M059J (cell line): ENCODE measurements at regions not wholly inside any gene's neighbourhood (a gene's known extent, or its start where the extent isn't known, plus 50 kb on each side); places are given as distances from the start of the nearest gene placed in this dataset.

ENCODE experiments used
- DNase-seq: peaks from one replicate; pipeline ENCODE4 v3.0.0-alpha.2; 2012; ENCODE audit warnings: low read depth

GRCh38 chr15:59953392-59953883 lies 50.7 kb upstream of the FOXB1 start:
- no peak for DNase-seq

DNA sequence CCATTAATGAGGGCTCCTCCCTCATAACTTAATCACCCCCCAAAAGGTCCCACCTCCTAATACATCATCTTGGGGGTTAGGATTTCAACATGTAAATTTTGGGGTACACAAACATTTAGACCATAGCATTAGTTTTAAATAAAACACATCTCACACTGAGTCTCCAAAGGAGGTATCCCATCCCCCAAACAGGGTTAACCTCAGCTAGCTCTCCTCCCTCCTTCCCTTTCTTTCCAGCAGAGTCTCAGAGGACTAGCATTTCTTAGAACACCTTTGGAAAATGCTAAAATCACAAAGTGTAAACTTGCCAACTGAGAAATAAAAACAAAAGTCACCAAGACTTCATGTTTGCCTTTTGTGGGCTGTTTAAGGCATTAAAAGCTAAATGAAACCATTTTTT lies 51.2 kb upstream of the FOXB1 start:
- no peak for DNase-seq

DNA sequence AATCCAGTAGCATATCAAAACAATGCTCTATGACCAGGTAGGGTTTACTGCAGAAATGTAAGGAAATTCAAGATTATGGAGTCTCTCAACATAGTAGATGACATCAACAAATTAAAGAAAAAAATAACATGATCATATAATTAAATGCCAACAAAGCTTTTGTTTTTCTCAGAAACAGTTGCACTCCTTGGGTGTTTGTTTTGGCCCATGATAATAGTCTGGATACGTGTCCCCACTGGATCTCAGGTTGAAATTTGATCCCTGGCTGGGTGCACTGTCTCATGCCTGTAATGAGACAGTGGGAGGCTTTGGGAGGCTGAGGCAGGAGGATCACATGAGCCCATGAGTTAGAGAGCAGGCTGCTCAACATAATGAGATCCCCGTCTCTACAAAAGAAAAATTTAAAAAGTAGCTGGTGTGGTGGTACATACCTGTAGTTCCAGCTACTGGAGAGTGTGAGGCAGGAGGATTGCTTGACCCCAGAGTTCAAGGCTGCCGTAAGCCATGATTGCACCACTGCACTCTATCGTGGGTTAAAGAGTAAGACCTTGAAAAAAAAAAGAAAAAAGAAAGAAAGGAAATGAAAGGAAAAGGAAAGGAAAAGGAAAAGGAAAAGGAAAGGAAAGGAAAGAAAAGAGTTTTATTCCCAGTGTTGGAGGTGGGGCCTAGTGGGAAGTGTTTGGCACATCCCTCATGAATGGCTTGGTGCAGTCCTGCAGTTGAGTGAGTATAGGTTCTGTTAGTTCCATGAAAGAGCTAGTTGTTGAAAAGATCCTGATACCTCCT lies 53.3 kb upstream of the FOXB1 start:
- no peak for DNase-seq

DNA sequence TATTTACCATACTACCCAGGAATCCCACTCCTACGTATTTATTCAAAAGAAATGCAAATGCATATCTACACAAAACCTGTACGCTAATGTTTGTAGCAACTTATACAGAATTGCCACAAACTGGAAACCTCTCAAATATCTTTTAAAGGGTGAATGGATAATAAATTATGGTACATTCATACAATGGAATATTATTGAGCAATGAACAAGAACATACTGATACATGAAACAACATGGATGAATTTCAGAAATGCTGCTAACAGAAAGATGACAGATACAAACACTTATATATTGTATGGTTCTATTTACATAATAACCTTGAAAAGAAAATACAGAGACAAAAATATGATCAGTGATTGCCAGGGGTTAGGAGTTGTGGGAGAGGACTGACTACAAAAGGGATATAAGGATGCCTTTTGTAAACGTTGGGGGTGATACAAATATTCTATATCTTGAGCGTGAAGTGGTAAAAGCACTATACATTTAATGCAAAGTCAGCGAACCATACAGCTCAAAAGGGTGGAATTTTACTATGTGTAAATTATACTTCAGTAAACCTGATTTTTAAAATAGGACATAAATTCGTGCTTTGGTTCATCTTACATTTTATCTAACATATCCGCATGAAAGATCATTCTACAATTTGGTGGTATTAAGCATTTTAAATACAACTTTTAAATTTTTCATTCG lies 55.0 kb upstream of the FOXB1 start:
- DNase-seq, result no peak

DNA sequence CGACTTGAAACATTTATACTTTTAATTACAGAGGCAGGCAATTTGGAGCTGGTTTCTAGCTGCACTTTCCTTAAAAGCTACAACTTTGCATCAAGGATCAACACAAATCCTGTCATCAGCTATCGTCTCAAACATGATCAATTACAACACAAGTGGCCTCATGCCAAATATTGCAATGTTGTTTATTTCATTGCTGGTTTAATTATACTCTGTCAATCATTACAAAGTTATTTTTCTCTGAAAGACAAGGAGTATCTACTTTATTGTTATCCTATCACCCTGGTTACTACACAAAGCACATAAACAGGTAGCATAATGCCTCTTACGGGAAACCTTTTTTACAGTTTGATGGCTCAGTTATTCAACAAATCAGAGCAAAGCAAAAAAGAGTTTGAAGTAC lies 58.0 kb upstream of the FOXB1 start:
- no peak for DNase-seq

DNA sequence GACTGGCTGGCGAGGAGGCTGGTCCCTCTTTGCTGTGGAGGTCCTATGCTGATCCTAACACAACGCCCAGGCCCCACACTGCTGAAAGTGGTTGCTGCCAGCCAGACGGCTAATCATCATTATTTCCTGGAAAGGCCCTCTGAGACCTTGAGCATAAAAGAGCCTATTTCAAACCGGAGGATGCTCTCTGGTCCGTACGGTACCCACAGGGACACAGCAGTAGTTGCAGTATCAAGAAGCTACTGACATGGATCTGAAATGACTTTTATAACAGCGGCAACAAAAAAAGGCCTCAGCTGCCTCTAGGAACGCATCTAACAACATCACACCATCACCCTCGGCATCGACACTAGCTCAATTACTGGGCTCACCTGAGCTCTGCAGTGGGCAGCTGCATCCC lies 59.1 kb upstream of the FOXB1 start:
- no peak for DNase-seq

DNA sequence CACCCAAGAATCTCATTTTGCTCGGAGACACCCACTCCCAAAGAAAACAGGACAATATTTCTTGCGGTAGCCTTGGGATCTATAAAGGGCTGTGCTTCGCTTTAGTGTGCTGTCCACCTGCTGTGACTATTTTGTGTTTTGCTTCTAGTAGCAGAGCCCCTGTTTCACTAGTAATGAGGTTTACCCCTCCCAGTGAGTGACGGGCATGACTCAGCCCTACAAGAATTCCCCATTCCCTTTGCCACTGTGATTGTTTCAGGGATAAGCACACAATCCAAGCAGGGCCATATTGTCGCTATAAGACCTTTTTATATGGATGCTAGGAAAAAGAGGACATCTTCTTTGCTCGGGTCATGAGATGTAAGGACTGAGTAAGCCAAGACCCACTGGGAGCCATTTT lies 62.5 kb upstream of the FOXB1 start:
- DNase-seq, result peak; percentile 53

- no peak for DNase-seq
Measured at GRCh38 chr15:59940928-59941327, 63.2 kb upstream of the FOXB1 start.

DNA sequence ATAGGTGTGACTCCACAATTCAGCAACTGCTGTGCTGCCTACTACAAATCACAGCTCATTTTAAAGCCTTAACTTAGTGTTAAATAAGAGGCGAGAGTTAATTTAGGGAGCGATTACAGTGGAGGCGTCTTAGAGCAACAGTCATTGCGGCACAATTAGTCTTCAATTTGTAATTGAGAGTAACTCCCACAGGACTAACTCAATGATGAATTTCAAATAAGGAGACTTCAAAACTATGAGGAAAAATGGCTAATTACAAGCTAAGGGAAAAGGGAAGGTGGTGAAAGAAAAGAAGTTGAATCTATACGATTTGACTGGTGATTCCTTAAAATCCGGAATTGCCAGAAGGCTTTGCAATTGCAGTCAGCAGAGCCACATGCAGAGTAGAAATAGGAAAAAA lies 63.7 kb upstream of the FOXB1 start:
- DNase-seq, result no peak

- DNase-seq, result no peak
Measured at GRCh38 chr15:59936741-59937140, 67.4 kb upstream of the FOXB1 start.

GRCh38 chr15:59933607-59934006 lies 70.5 kb upstream of the FOXB1 start:
- peak; percentile 41 for DNase-seq

DNA sequence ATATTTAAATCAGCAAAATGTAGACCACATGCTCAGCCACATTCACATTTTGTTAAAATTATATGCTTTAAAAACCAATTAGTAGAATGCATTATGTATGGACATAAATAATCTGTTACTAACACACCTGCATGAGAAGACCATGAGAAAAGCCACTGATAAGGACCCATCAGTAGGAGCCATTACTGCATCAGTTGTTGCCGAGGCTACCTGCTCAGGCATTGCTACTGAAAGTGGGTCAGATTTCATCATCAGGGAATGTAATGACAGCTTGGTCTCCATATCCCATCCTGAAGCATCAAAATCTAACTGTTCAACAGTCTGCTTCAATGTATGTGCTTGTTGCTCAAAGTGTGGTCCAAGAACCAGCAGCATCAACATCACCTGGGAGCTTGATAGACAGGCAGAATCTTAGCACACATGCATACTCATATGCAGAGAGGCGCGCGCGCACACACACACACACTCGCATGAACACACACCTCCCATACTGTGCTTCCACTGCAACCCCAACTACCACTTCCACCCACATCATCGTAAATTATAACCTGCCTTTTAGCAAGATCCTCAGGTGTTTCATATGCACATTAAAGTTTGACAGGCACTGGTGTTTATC lies 72.4 kb upstream of the FOXB1 start:
- no peak for DNase-seq

GRCh38 chr15:59924812-59925522 lies 79.1 kb upstream of the FOXB1 start:
- peak; percentile 32 for DNase-seq

DNA sequence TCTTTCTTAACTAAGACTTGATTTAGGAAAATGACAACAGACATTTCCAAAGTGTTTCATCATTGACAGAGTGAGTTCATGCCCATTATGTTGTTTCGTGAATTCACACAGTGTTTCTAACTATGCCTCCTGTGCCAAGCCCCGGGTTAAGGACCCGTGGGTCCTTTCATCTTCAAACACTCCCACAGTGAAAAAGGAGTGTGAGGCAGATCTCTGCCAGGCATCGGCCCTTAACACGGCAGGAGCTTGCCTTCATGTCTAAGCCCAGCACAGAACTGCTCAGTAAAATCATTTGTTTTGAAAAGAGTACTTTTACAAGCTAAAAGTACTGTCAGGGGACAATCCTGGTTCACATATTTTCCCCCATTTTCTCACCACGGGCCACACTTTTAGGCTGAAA lies 80.0 kb upstream of the FOXB1 start:
- no peak for DNase-seq

DNA sequence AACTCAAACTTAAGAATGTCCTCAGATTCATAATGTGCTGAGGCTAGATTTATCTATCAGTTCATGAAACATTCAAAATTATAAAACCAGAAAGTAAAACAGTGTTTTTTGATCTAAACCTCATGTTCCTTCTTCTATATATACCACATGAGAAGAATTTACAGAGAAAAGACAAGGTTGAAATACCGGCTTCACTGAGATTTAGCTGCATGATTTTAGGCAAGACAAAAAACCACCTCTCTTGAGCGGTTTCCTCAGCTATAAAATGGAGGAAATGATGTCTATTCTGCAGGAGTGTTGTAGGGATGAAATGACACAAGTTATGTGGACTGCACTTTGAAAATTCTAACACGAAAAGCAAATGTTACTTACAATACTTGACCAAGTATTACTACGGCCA lies 80.6 kb upstream of the FOXB1 start:
- no peak for DNase-seq

DNA sequence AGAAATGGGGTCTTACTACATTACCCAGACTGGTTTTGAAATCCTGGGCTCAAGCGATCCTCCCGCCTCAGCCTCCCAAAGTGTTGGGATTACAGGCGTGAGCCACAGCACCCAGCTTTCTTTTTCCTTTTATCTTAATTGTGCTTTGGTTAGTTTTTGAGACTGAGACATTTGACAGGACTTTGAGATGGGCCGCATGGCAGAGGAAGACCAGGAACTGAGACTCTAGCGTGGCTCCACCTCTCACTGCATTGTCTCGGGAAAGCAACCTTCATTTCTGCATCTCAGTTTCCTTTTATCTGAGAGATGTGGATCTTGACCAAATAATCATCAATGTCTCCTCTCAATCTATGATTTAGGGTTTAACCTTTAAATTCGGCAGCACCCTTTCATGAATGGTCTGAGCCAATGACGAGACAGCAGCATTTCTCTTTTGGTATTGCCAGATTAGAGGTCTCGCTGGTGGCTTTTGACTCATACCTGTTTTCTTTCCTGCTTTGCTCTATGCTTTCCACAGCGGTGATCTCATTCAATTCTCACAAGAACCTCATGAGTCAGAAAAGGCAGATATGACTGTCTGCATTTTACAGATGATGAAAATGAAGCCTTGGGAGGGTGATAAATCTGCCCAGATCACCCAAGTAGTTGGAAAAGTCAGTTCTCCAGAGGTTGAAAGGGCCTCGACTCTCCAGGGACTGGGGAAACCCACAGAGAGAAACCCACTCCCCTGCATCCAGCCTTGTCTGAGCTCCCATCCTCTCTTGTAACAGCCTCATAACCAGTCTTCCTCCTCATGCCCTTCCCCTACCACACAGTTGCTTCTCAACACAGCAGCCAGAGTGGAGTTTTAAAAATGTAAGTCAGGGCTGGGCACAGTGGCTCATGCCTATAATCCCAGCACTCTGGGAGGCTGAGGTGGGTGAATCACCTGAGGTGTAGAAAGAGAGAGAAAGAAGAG lies 84.8 kb upstream of the FOXB1 start:
- DNase-seq, result peak; percentile 87

DNA sequence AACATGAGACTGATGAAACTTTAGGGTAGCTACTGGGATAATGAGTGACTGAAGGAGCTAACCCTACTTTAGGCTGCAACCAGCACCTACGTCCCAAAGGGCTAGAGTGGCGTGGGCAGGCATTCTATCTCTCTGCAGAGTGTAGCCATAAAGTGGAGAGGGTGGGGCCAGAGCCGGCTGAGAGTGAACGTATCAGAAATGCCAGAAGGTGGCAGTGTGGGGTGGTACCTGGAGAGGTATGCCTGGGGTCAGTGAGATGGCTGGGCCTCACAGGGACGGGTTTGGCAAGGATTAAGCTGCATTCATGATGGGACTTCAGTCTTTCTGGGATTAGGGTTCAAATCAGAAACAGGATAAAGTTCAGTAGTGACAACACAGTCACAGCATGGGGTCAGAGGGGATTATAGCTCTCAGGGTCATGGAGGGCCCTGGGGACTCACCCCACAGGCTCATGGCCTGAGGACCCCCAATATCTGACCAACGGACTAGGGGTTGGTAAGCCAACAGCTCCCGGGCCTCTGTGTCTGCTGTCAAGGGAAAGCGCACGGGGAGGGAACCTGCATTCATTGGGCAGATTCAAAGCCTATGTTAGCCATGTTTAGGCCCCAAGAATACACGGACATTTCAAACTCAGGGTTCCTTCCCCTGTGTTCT lies 86.5 kb upstream of the FOXB1 start:
- peak; percentile 65 for DNase-seq

GRCh38 chr15:59906046-59906445 lies 98.1 kb upstream of the FOXB1 start:
- DNase-seq, result no peak

- no peak for DNase-seq
Measured at GRCh38 chr15:59905176-59905575, 98.9 kb upstream of the FOXB1 start.

DNA sequence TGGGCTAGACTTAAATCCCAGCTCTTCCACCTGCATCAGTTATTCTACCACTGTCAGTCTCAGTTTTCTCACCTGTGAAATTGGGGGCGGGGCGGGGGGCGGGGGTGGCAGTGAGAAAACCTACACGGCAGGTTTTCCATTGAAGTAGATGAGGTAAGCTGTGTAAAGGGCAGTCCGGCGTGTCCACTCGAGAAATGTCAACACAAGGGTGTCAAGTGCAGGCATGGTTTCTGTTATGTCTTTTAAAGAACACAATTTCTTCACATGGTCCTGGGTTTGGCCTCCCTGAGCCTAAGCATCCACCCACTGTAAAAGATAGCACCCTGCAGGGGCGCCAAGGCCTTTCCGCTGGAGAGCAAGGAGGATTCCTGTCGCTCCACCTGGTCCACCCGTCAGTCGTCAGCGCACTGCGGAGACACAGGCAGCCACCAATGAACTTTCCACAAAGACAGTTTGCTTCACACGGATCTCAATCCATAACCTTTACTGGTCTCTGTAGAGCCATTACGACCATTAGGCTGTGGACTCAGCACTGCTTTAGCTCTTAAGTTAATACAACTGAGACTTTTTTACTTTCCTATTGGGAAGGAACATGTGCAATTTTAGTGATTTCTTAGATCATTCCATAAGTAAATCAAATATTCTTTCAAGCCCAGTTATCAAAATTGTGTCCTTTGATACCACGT lies 99.5 kb upstream of the FOXB1 start:
- DNase-seq, result no peak
